ENCODE measurements at regions not wholly inside any gene's neighbourhood (a gene's known extent, or its start where the extent isn't known, plus 50 kb on each side); places are given as distances from the start of the nearest gene placed in this dataset.
A peak's percentile ranks its signal among the peaks of the same experiment; 100 is the strongest.

GRCh38 chr7:28328146-28328545 lies 84.2 kb upstream of the CREB5 start:
- Histone ChIP-seq H3K4me1 (ENCODE audit: insufficient read depth) (no peaks in the 10 kb centered on the region), H3K4me3 (no peak overlapping the region), H4K20me1 (replicated peaks; ENCODE audit: insufficient read depth) (no peaks in the 10 kb centered on the region), H3K27ac (ENCODE audit: low read depth) (no peak overlapping the region), H3F3A (replicated peaks; ENCODE audit: low read depth) (no peaks in the 10 kb centered on the region; the same call in 1 of the 2 replicates), H2AFZ (peak overlapping the region; percentile 56), H3K36me3 (ENCODE audit: insufficient read depth) (no peaks in the 10 kb centered on the region), H3K9me2 (ENCODE audit: insufficient read depth) (0 out of 2 replicates have a peak, but pooled peaks cover 5% of the 10 kb centered on the region), H3K4me2 (no peak overlapping the region), H3K79me2 (replicated peaks; ENCODE audit: insufficient read depth) (no peaks in the 10 kb centered on the region), H3K27me3 (ENCODE audit: insufficient read depth) (no peaks in the 10 kb centered on the region)
- Mint-ChIP-seq H3K27ac (no peak overlapping the region), H3K27me3 (ENCODE audit: insufficient read depth, low read depth, poor library complexity) (no peaks in the 10 kb centered on the region), H3K36me3 (ENCODE audit: low read depth) (no peaks in the 10 kb centered on the region), H3K9me3 (no peaks in the 10 kb centered on the region), H3K4me1 (peaks cover 3% of the 10 kb centered on the region; the same call in 2 of the 3 replicates), H3K4me3 (no peak overlapping the region)
- ATAC-seq (no peak), DNase-seq (ENCODE audit: low spot score) (no peak)
- TF ChIP-seq ETS1 (IDR thresholded peaks at IDR 0.05), result no peak
- TF ChIP-seq ZNF331 (CRISPR knock-in tag; IDR thresholded peaks at IDR 0.05; ENCODE audit: low read depth), result no peak
- no peak for TF ChIP-seq EZH2phosphoT487 (IDR thresholded peaks at IDR 0.05; ENCODE audit: unreplicated experiment)
- no peak for TF ChIP-seq CREB1 (CRISPR knock-in tag; IDR thresholded peaks at IDR 0.05; ENCODE audit: low read depth)
- no peak for TF ChIP-seq EZH2 (IDR thresholded peaks at IDR 0.05; ENCODE audit: low read depth, unreplicated experiment)
- no peak for TF ChIP-seq CTCF (conservative IDR thresholded peaks at IDR 0.05; ENCODE audit: low read depth in 2 of 2)
- TF ChIP-seq NANOG (IDR thresholded peaks at IDR 0.05; ENCODE audit: borderline replicate concordance), result no peak
- TF ChIP-seq POLR2AphosphoS5 (IDR thresholded peaks at IDR 0.05; ENCODE audit: low read depth), result no peak
- no peak for TF ChIP-seq ZNF114 (CRISPR knock-in tag; IDR thresholded peaks at IDR 0.05)
- no peak for TF ChIP-seq JUNB (IDR thresholded peaks at IDR 0.05; ENCODE audit: unreplicated experiment)
- TF ChIP-seq REST (IDR thresholded peaks at IDR 0.05; ENCODE audit: unreplicated experiment), result no peak
- no peak for TF ChIP-seq ZNF462 (CRISPR knock-in tag; IDR thresholded peaks at IDR 0.05)

Measured in GM23338 (cell line).